ENCODE measurements at regions not wholly inside any gene's neighbourhood (a gene's known extent, or its start where the extent isn't known, plus 50 kb on each side); places are given as distances from the start of the nearest gene placed in this dataset.

GRCh38 chr3:187975561-187976364, 178.2 kb upstream of the LPP start:
- no peak for DNase-seq
- Mint-ChIP-seq H3K4me1 (ENCODE audit: low read depth, unreplicated experiment) (peaks cover 6% of the 10 kb centered on the region), H3K27me3 (ENCODE audit: unreplicated experiment) (no peaks in the 10 kb centered on the region), H3K36me3 (ENCODE audit: unreplicated experiment) (no peaks in the 10 kb centered on the region), H3K4me3 (ENCODE audit: unreplicated experiment) (no peak overlapping the region), H3K27ac (ENCODE audit: unreplicated experiment) (no peak overlapping the region), H3K9me3 (ENCODE audit: unreplicated experiment) (no peaks in the 10 kb centered on the region)
- TF ChIP-seq CTCF (IDR thresholded peaks at IDR 0.05; ENCODE audit: partially characterized antibody, unreplicated experiment) = no peak

GRCh38 chr3:187976365-187976900, 177.5 kb upstream of the LPP start:
- Mint-ChIP-seq H3K36me3 (ENCODE audit: unreplicated experiment) (no peaks in the 10 kb centered on the region), H3K4me1 (ENCODE audit: low read depth, unreplicated experiment) (peaks cover 6% of the 10 kb centered on the region), H3K27me3 (ENCODE audit: unreplicated experiment) (no peaks in the 10 kb centered on the region), H3K27ac (ENCODE audit: unreplicated experiment) (no peak overlapping the region), H3K9me3 (ENCODE audit: unreplicated experiment) (no peaks in the 10 kb centered on the region), H3K4me3 (ENCODE audit: unreplicated experiment) (no peak overlapping the region)
- no peak for TF ChIP-seq CTCF (IDR thresholded peaks at IDR 0.05; ENCODE audit: partially characterized antibody, unreplicated experiment)
- DNase-seq = no peak

- Mint-ChIP-seq H3K9me3 (ENCODE audit: unreplicated experiment) (no peaks in the 10 kb centered on the region), H3K4me3 (ENCODE audit: unreplicated experiment) (no peak overlapping the region), H3K27ac (ENCODE audit: unreplicated experiment) (no peak overlapping the region), H3K4me1 (ENCODE audit: low read depth, unreplicated experiment) (peaks cover 6% of the 10 kb centered on the region), H3K36me3 (ENCODE audit: unreplicated experiment) (no peaks in the 10 kb centered on the region), H3K27me3 (ENCODE audit: unreplicated experiment) (no peaks in the 10 kb centered on the region)
- no peak for DNase-seq
- no peak for TF ChIP-seq CTCF (IDR thresholded peaks at IDR 0.05; ENCODE audit: partially characterized antibody, unreplicated experiment)
Observed at GRCh38 chr3:187977659-187978058, 176.3 kb upstream of the LPP start.

GRCh38 chr3:187978433-187979011, 175.4 kb upstream of the LPP start:
- Mint-ChIP-seq H3K9me3 (ENCODE audit: unreplicated experiment) (no peaks in the 10 kb centered on the region), H3K36me3 (ENCODE audit: unreplicated experiment) (no peaks in the 10 kb centered on the region), H3K27me3 (ENCODE audit: unreplicated experiment) (no peaks in the 10 kb centered on the region), H3K4me1 (ENCODE audit: low read depth, unreplicated experiment) (peaks cover 6% of the 10 kb centered on the region), H3K4me3 (ENCODE audit: unreplicated experiment) (no peak overlapping the region), H3K27ac (ENCODE audit: unreplicated experiment) (no peak overlapping the region)
- TF ChIP-seq CTCF (IDR thresholded peaks at IDR 0.05; ENCODE audit: partially characterized antibody, unreplicated experiment) = no peak
- no peak for DNase-seq

GRCh38 chr3:187979564-187979963, 174.4 kb upstream of the LPP start:
- no peak for DNase-seq
- no peak for TF ChIP-seq CTCF (IDR thresholded peaks at IDR 0.05; ENCODE audit: partially characterized antibody, unreplicated experiment)
- Mint-ChIP-seq H3K36me3 (ENCODE audit: unreplicated experiment) (no peaks in the 10 kb centered on the region), H3K9me3 (ENCODE audit: unreplicated experiment) (no peaks in the 10 kb centered on the region), H3K27me3 (ENCODE audit: unreplicated experiment) (no peaks in the 10 kb centered on the region), H3K4me3 (ENCODE audit: unreplicated experiment) (no peak overlapping the region), H3K27ac (ENCODE audit: unreplicated experiment) (no peak overlapping the region), H3K4me1 (ENCODE audit: low read depth, unreplicated experiment) (peaks cover 5% of the 10 kb centered on the region)

Data from glutamatergic neuron (in vitro differentiated cells).